ENCODE measurements at regions not wholly inside any gene's neighbourhood (a gene's known extent, or its start where the extent isn't known, plus 50 kb on each side); places are given as distances from the start of the nearest gene placed in this dataset.
"Not testable (repeated sequence)": the region's sequence is repeated elsewhere in the genome, so short reads cannot be mapped to it uniquely, and the experiment has no call there.

GRCh38 chr11:112662554-112662953 lies 298.7 kb upstream of the NCAM1 start:
- no peak for DNase-seq

GRCh38 chr11:112663947-112664634 lies 297.1 kb upstream of the NCAM1 start:
- no peak for DNase-seq

DNA sequence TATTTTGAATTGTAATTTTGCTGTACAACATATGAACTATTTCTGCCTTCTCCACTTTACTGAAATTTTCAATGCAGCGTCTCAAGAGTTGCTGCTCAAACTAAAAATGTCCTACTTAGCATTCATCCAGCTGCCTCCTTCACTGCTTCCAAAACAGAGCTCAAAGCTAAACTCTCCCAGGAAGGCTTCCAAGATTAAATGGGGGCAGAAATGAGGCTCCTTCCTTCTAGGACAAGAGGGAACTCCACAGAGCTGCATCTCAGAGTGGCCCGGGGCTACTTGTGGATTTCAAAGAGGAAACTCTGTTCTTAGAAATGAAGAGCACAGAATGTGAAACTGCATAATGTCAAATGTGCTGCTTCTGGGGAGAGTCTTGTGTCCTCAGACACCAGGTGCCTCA lies 295.9 kb upstream of the NCAM1 start:
- no peak for DNase-seq

DNA sequence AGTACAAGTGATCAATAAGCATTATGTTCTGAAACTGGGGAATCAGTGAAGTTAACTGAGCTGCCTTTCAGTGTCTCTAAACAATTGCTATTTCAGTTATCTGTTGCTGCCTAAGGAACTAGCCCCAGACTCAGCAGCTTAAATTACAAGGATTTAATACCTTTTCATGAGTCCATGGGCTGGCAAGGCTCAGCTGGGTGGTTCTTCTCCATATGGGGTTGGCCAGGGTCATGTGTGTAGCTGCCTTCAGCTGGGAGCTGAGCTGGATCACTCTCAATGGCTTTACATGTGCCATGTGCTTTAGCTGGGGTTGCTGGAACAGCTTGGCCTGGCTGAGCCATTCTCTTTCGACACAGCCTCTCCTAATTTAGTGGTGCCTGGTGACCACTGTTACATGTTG lies 295.0 kb upstream of the NCAM1 start:
- no peak for DNase-seq

DNA sequence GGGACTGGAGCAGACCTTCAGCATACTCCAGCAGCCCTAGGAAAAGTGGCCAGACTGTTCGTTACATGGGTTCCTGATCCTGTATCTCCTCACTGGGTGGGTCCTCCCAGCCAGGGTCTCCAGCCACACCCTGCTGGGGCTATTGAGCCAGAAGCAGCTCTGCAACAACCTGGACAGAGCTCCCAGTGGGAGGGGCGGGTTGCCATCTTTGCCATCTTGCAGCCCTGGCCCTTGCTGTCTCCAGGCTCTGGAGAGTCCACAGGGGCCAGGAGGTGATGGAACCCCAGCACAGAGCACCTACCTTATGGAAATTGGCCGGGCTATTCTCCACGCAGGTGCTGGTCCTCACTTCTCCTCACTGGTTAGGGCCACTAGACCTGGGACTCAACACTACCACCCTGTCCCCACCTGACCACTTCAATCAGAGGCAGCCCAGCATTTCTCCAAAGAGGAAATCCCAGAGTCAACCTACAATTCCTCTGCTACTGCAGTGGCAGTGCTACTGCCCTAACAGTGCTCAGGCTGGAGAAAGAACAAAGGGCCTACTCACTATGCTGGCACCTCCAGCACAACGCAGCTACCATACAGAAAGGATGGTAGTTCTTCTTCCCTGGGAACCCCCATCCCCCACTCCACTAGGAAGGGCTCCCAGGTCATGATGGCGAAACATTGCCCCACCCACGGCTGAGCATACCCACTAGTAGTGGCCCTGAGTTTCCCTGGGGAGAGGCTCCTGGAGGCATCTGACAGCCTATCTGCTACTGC lies 290.2 kb upstream of the NCAM1 start:
- DNase-seq, result no peak

GRCh38 chr11:112673401-112673800 lies 287.8 kb upstream of the NCAM1 start:
- DNase-seq, result not testable (repeated sequence)

GRCh38 chr11:112685111-112685510 lies 276.1 kb upstream of the NCAM1 start:
- DNase-seq, result no peak

GRCh38 chr11:112689851-112690250 lies 271.4 kb upstream of the NCAM1 start:
- no peak for DNase-seq

DNA sequence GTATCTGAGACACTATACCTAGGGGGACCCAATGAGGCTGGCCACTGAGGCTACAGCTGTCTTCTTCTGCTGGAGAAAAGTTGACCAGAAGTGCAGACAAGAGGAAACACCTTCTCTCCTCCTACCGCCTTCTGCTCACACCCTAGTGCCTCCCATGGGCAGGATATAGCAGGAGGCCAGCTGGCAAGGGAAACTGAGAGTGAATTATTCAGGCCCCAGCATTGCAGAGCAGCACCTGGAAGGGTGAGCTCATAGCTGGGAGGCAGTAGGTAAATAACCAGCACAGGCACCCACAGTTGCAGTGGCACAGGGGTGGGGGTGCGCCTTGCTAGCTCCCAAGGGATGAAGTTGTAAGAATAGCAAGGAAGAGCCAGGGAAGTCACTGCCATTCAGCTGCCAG lies 267.4 kb upstream of the NCAM1 start:
- no peak for DNase-seq

GRCh38 chr11:112694245-112694644 lies 267.0 kb upstream of the NCAM1 start:
- DNase-seq, result no peak

GRCh38 chr11:112694813-112695212 lies 266.4 kb upstream of the NCAM1 start:
- no peak for DNase-seq

GRCh38 chr11:112697391-112698178 lies 263.6 kb upstream of the NCAM1 start:
- DNase-seq, result no peak

- no peak for DNase-seq
Measured at GRCh38 chr11:112705148-112705547, 256.1 kb upstream of the NCAM1 start.

DNA sequence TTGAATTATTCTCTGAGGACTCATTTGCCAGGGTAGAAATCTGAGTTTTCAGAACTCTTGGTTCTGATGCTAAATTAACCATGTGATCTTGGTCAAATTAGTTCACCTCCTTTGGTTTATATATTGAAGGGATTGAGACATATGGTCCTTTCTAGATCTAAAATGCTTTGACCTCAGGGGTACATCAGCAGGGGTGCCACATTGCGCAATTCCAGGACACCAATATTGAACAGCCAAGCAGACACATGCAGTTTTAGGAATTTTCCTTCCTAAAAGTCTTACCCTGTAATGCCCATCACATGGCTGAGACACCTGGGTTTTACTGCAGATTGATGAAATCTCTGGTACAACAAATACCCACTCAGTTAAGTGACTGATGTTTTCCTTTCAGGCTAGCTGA lies 254.4 kb upstream of the NCAM1 start:
- DNase-seq, result no peak

GRCh38 chr11:112714340-112714739 lies 246.9 kb upstream of the NCAM1 start:
- not testable (repeated sequence) for DNase-seq

GRCh38 chr11:112715056-112715455 lies 246.2 kb upstream of the NCAM1 start:
- DNase-seq, result no peak

DNA sequence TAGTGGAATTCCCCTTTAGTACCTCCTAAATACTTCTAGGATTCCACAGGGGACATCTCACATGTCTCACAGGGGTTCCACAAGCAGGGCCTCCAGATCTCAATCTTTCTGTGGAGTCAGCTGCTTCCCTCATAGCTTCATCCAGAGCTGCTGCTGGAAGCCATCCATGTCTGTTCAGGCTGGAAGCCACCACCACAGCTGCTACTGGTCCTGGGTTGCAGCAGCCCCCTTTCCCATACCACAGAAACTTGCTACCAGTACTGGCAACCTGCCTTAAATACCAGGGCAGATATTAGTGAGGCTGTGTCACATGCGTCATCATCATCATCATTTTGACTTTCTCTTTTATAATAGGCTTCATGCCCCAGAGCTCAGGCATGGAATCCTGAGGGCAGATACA lies 242.7 kb upstream of the NCAM1 start:
- DNase-seq, result no peak

DNA sequence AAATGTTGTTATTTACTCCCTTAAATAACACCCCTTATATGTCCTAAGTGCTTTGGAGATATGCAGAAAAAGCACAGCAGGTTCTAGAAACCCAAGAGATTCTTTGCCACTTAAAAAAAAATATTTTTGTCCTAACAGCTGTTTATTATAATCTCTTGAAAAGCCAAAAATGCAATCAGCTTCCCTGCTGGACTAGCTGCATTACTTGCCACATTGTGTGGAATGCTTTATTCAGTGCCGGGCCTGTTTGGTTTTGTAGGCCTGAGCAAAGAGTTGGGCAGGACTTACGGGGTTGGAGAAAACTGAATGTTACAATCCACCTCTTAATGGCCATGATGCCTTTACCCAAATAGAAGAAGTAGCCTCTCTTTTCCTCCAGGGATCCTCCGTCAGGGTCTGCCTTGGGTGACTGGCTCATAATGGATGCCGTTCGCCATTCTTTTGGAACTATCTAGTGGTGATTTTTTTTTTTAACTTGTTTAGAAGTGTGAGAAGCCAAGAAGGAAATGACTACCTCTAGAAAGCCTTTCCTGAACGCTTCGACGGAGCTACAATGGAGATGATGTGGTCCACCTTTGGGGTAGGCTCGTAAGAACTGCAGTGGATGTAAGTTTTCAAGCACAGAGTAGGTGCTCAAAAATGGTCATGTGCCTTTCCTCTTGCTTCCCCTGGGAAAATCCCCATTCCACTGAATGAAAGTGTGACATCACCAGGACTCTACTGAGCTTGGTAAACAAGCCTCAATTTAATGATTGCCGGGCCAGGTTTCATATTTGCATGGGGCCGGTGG lies 241.3 kb upstream of the NCAM1 start:
- DNase-seq, result no peak

GRCh38 chr11:112722148-112722547 lies 239.1 kb upstream of the NCAM1 start:
- no peak for DNase-seq

DNA sequence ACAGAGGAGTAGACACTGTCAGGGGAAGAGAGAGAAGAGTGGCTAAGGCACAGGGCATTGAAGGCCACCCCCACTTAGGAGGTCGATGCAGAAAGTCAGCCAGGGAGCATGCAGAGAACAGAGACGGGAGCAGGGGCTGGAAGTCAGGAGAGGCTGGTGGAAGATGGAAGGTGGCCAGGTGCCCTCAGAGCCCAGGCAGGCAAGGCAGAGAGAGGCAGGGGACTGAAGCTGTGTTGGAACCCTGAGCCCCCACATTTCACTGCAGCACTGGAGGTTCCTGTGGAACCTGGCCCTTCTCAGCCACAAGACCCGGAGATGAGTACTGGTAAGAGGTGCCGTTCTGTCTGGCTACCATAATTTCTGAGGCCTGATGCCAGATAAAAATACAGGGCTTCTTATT lies 238.3 kb upstream of the NCAM1 start:
- DNase-seq, result no peak

- DNase-seq, result no peak
Measured at GRCh38 chr11:112723676-112724495, 237.3 kb upstream of the NCAM1 start.

- no peak for DNase-seq
Measured at GRCh38 chr11:112724496-112724790, 236.8 kb upstream of the NCAM1 start.
